ENCODE measurements at regions not wholly inside any gene's neighbourhood (a gene's known extent, or its start where the extent isn't known, plus 50 kb on each side); places are given as distances from the start of the nearest gene placed in this dataset.

GRCh38 chr6:148263010-148263409, 79.6 kb upstream of the SASH1 start:
- Histone ChIP-seq H3K27me3 (ENCODE audit: control insufficient read depth, insufficient read depth, low read length) (no peaks in the 10 kb centered on the region), H3K9me3 (ENCODE audit: control insufficient read depth, low read depth, low read length) (no peaks in the 10 kb centered on the region)

DNA sequence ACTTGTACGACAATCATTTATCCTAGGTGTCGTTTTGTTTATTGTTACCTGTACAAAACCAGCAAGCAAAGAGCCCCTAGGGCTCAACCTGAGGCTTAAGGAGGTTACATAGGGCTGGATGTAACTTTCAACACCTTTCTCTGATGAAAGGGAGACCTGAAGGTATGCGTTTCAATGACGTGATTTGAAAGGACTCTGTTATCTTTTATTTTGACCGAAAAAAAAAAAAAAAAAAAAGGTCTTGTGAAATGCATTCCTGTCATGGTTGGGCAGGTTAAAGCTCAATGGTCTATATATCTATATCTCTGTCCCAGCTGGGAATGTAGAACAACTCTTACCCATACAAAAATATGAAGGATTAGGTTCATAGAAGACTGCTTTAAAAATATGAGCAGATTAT, 78.7 kb upstream of the SASH1 start:
- Histone ChIP-seq H3K4me1 (ENCODE audit: control insufficient read depth, insufficient read depth, low read length) (no peaks in the 10 kb centered on the region), H3K36me3 (ENCODE audit: control insufficient read depth, insufficient read depth, low read length) (no peaks in the 10 kb centered on the region), H3K4me3 (ENCODE audit: low read length) (no peak overlapping the region), H3K27me3 (ENCODE audit: control insufficient read depth, insufficient read depth, low read length) (no peaks in the 10 kb centered on the region), H3K9me3 (ENCODE audit: control insufficient read depth, low read depth, low read length) (no peaks in the 10 kb centered on the region), H3K27ac (ENCODE audit: low read length) (no peak overlapping the region)
- WGBS (ENCODE audit: insufficient coverage, low lambda C conversion rate), result 81% methylated on average over 3 of the region's 5 CpGs
- DNase-seq, result no peak

More at GRCh38 chr6:148263010-148263409, 79.6 kb upstream of the SASH1 start:
- no peak for DNase-seq
- no peak overlapping the region for H3K27ac ChIP-seq (ENCODE audit: low read length)
- WGBS (ENCODE audit: insufficient coverage, low lambda C conversion rate), result no CpG with 5 or more reads among the region's 3 CpGs
- no peaks in the 10 kb centered on the region for H3K36me3 ChIP-seq (ENCODE audit: control insufficient read depth, insufficient read depth, low read length)
- no peak overlapping the region for H3K4me3 ChIP-seq (ENCODE audit: low read length)
- H3K4me1 ChIP-seq (ENCODE audit: control insufficient read depth, insufficient read depth, low read length), result no peaks in the 10 kb centered on the region

DNA sequence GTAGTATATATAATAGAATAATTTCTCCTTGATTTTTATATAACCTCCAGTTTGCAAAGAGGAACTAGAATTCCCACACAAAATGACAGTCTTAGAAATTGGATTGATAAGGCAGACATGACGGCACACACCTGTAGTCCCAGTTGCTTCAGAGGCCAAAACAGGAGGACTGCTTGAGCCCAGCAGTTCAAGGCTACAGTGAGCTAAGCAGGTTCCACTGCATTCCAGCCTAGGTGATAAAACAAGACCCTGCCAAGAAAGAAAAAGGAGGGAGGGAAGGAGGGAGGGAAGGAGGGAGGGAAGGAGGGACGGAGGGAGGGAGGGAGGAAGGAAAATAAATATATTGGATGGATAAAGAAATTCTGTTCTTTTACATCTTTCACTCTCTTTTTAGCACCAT, 77.6 kb upstream of the SASH1 start:
- Histone ChIP-seq H3K27me3 (ENCODE audit: control insufficient read depth, insufficient read depth, low read length) (no peaks in the 10 kb centered on the region), H3K4me3 (ENCODE audit: low read length) (no peak overlapping the region), H3K4me1 (ENCODE audit: control insufficient read depth, insufficient read depth, low read length) (no peaks in the 10 kb centered on the region), H3K27ac (ENCODE audit: low read length) (no peak overlapping the region), H3K36me3 (ENCODE audit: control insufficient read depth, insufficient read depth, low read length) (no peaks in the 10 kb centered on the region), H3K9me3 (ENCODE audit: control insufficient read depth, low read depth, low read length) (no peaks in the 10 kb centered on the region)
- DNase-seq, result no peak
- no CpG with 5 or more reads among the region's 2 CpGs for WGBS (ENCODE audit: insufficient coverage, low lambda C conversion rate)

GRCh38 chr6:148269386-148269785, 73.3 kb upstream of the SASH1 start:
- DNase-seq, result no peak
- H3K4me1 ChIP-seq (ENCODE audit: control insufficient read depth, insufficient read depth, low read length), result no peaks in the 10 kb centered on the region
- H3K4me3 ChIP-seq (ENCODE audit: low read length), result no peak overlapping the region
- no peaks in the 10 kb centered on the region for H3K27me3 ChIP-seq (ENCODE audit: control insufficient read depth, insufficient read depth, low read length)
- 100% methylated on average over 1 of the region's 3 CpGs for WGBS (ENCODE audit: insufficient coverage, low lambda C conversion rate)
- no peaks in the 10 kb centered on the region for H3K36me3 ChIP-seq (ENCODE audit: control insufficient read depth, insufficient read depth, low read length)
- H3K9me3 ChIP-seq (ENCODE audit: control insufficient read depth, low read depth, low read length), result no peaks in the 10 kb centered on the region
- H3K27ac ChIP-seq (ENCODE audit: low read length), result no peak overlapping the region

- WGBS (ENCODE audit: insufficient coverage, low lambda C conversion rate), result 17% methylated on average over 1 of the region's 11 CpGs
- no peak overlapping the region for H3K4me3 ChIP-seq (ENCODE audit: low read length)
- H3K27ac ChIP-seq (ENCODE audit: low read length), result no peak overlapping the region
- H3K36me3 ChIP-seq (ENCODE audit: control insufficient read depth, insufficient read depth, low read length), result no peaks in the 10 kb centered on the region
- H3K9me3 ChIP-seq (ENCODE audit: control insufficient read depth, low read depth, low read length), result no peaks in the 10 kb centered on the region
- no peak for DNase-seq
- no peaks in the 10 kb centered on the region for H3K27me3 ChIP-seq (ENCODE audit: control insufficient read depth, insufficient read depth, low read length)
- H3K4me1 ChIP-seq (ENCODE audit: control insufficient read depth, insufficient read depth, low read length), result no peaks in the 10 kb centered on the region
These were observed 70.8 kb upstream of the SASH1 start for GRCh38 chr6:148271711-148272439.

GRCh38 chr6:148272597-148272996, 70.0 kb upstream of the SASH1 start:
- H3K27me3 ChIP-seq (ENCODE audit: control insufficient read depth, insufficient read depth, low read length), result no peaks in the 10 kb centered on the region
- no peak for DNase-seq
- no peaks in the 10 kb centered on the region for H3K36me3 ChIP-seq (ENCODE audit: control insufficient read depth, insufficient read depth, low read length)
- WGBS (ENCODE audit: insufficient coverage, low lambda C conversion rate), result 88% methylated on average over 6 of the region's 7 CpGs
- H3K27ac ChIP-seq (ENCODE audit: low read length), result no peak overlapping the region
- H3K9me3 ChIP-seq (ENCODE audit: control insufficient read depth, low read depth, low read length), result no peaks in the 10 kb centered on the region
- no peaks in the 10 kb centered on the region for H3K4me1 ChIP-seq (ENCODE audit: control insufficient read depth, insufficient read depth, low read length)
- no peak overlapping the region for H3K4me3 ChIP-seq (ENCODE audit: low read length)

DNA sequence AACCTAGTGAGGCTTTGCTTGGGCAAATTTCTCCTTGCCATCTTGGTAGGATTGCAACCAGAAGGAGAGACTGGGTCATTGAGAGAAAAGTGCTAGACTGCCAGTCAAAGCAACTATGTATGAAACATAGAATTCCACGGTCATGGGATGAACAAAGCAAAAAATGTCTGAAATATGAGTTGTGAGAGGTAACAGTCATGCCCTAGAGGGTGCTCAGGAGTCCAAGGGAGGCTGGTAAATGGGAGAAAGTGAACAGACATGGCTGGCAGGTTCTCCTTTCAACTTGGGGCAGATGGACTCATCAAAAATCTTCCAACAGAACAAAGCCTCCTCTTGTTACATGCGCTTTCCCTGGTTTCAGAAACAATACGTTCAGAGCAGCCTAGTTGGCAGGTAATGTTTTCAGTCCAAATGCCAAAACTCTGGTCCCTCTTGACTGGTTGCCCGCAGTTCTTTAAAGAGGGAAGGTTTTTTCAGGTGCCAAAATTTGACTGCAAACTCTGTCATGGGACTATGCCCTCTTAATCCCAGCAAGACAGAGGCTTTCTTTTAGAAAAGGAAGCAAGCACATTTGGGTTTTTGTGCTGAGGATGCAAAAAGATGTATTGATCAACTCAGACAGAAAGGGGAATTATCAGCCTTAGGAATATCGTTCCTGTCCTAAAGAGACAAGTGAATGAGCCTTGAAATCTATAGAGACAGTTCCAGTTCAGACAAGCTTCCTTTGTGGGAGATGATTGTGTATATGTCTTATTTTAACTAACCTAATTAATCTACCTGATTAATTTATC, 68.5 kb upstream of the SASH1 start:
- H3K36me3 ChIP-seq (ENCODE audit: control insufficient read depth, insufficient read depth, low read length), result no peaks in the 10 kb centered on the region
- H3K27me3 ChIP-seq (ENCODE audit: control insufficient read depth, insufficient read depth, low read length), result no peaks in the 10 kb centered on the region
- no peaks in the 10 kb centered on the region for H3K4me1 ChIP-seq (ENCODE audit: control insufficient read depth, insufficient read depth, low read length)
- no peak overlapping the region for H3K27ac ChIP-seq (ENCODE audit: low read length)
- DNase-seq, result no peak
- no peaks in the 10 kb centered on the region for H3K9me3 ChIP-seq (ENCODE audit: control insufficient read depth, low read depth, low read length)
- 83% methylated on average over 4 of the region's 5 CpGs for WGBS (ENCODE audit: insufficient coverage, low lambda C conversion rate)
- H3K4me3 ChIP-seq (ENCODE audit: low read length), result no peak overlapping the region

- WGBS (ENCODE audit: insufficient coverage, low lambda C conversion rate), result 100% methylated on average over 1 of the region's 2 CpGs
- DNase-seq, result no peak
- no peaks in the 10 kb centered on the region for H3K27me3 ChIP-seq (ENCODE audit: control insufficient read depth, insufficient read depth, low read length)
- H3K4me1 ChIP-seq (ENCODE audit: control insufficient read depth, insufficient read depth, low read length), result no peaks in the 10 kb centered on the region
- H3K4me3 ChIP-seq (ENCODE audit: low read length), result no peak overlapping the region
- no peak overlapping the region for H3K27ac ChIP-seq (ENCODE audit: low read length)
- H3K36me3 ChIP-seq (ENCODE audit: control insufficient read depth, insufficient read depth, low read length), result no peaks in the 10 kb centered on the region
- no peaks in the 10 kb centered on the region for H3K9me3 ChIP-seq (ENCODE audit: control insufficient read depth, low read depth, low read length)
These were observed 67.8 kb upstream of the SASH1 start for GRCh38 chr6:148274809-148275208.

DNA sequence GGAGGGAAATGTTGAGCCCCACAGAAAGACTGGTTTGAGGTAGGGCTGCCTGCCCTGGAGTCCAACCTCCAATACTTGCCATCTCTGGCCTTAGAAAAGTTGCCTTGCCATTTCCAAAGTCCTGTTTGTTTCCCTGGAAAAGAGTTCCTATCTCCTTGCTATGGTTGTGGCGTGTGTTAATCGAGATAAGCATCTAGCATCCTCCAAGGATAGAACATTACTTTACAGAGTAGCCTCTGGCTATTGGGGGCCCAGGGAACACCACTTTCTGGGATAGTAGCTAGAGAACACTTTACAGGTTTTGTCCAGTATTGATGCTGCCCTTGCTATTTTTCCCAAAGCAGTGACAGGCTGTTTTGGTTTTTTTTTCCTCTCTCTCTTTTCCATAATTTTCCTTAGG, 57.4 kb upstream of the SASH1 start:
- H3K36me3 ChIP-seq (ENCODE audit: control insufficient read depth, insufficient read depth, low read length), result no peaks in the 10 kb centered on the region
- H3K9me3 ChIP-seq (ENCODE audit: control insufficient read depth, low read depth, low read length), result no peaks in the 10 kb centered on the region
- H3K4me3 ChIP-seq (ENCODE audit: low read length), result no peak overlapping the region
- no peaks in the 10 kb centered on the region for H3K27me3 ChIP-seq (ENCODE audit: control insufficient read depth, insufficient read depth, low read length)
- no peaks in the 10 kb centered on the region for H3K4me1 ChIP-seq (ENCODE audit: control insufficient read depth, insufficient read depth, low read length)
- WGBS (ENCODE audit: insufficient coverage, low lambda C conversion rate), result no CpG with 5 or more reads among the region's 2 CpGs
- no peak overlapping the region for H3K27ac ChIP-seq (ENCODE audit: low read length)
- no peak for DNase-seq

DNA sequence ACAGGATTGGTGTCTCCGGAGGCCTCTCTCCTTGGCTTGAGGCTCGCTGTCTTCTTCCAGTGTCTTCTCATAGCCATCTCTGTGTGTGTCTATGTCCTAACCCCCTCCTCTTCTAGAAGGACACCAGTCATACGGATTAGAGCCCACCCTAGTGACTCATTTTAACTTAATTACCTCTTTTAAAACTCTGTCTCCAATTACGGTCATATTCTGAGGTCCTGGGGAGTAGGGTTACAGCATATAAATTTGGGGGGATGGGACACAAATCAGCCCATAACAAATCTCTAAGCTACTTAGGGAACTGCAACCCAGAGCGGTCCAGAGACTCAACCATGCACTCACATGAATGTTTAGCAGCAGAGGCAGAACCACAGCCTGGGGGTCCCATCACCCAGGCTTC, 56.1 kb upstream of the SASH1 start:
- no peaks in the 10 kb centered on the region for H3K9me3 ChIP-seq (ENCODE audit: control insufficient read depth, low read depth, low read length)
- H3K4me1 ChIP-seq (ENCODE audit: control insufficient read depth, insufficient read depth, low read length), result no peaks in the 10 kb centered on the region
- H3K27ac ChIP-seq (ENCODE audit: low read length), result no peak overlapping the region
- H3K36me3 ChIP-seq (ENCODE audit: control insufficient read depth, insufficient read depth, low read length), result no peaks in the 10 kb centered on the region
- whole genome bisulfite sequencing (ENCODE audit: insufficient coverage, low lambda C conversion rate), result no CpG with 5 or more reads among the region's 5 CpGs
- no peaks in the 10 kb centered on the region for H3K27me3 ChIP-seq (ENCODE audit: control insufficient read depth, insufficient read depth, low read length)
- DNase-seq, result no peak
- no peak overlapping the region for H3K4me3 ChIP-seq (ENCODE audit: low read length)

All from large intestine (tissue), 3 donors.